HepG2 (cell line): ENCODE measurements at regions not wholly inside any gene's neighbourhood (a gene's known extent, or its start where the extent isn't known, plus 50 kb on each side); places are given as distances from the start of the nearest gene placed in this dataset.

Source experiments
- ATAC-seq: fragments of 200-7000 bp; cut with Tn5 transposase; 3 replicates; pipeline ENCODE4 v1.9.1; 2020; ENCODE audit warnings: mild to moderate bottlenecking, moderate library complexity
- BruUV-seq: library from RNA; stranded (reverse); fragments of 400-500 nt; replicated peaks from 2 replicates; lab custom pipeline; 2021; lab: Mats Ljungman, UMichigan
- CTCF ChIA-PET: fragments of 300-600 bp; formaldehyde crosslinking; extraction: SDS; loops from one replicate; lab custom pipeline; 2021; ENCODE audit warnings: low total read pairs, inconsistent platforms, low intra/inter-chr PET ratio; lab: Yijun Ruan, JAX
- POLR2A ChIA-PET: fragments of 350-600 bp; sonication (Branson Sonifier 250); formaldehyde crosslinking; loops from one replicate; lab custom pipeline; 2020; ENCODE audit warnings: antibody characterized with exemption, inconsistent platforms; lab: Yijun Ruan, JAX
- DNase-seq: peaks from one replicate; pipeline ENCODE4 v3.0.0-alpha.2; 2015; ENCODE audit warnings: low spot score
- FAIRE-seq: peaks from 3 replicates; lab custom pipeline; 2011; peaks lifted over from hg19 to GRCh38; lab: Jason Lieb, UNC
- H2AFZ ChIP-seq: one replicate; pipeline ENCODE4 v1.6.1; 2011; ENCODE audit warnings: low read length, inconsistent platforms
- H3K27ac ChIP-seq: fragments of 300-600 bp; 3 replicates; pipeline ENCODE4 v1.8.0; 2011; ENCODE audit warnings: mixed run types, mild to moderate bottlenecking, mixed read lengths, low read length, inconsistent platforms; ENCODE audit not compliant: insufficient read depth; ENCODE audit errors: extremely low read length
- H3K27me3 ChIP-seq, 2 experiments: fragments of 200-600 bp in 1 of 2; 2 replicates in 1 of 2; 3 replicates in 1 of 2; pipeline versions ENCODE4 v1.6.0 to v1.8.0; 2011; ENCODE audit warnings: low read length in 2 of 2, mild to moderate bottlenecking in 2 of 2, moderate library complexity in 2 of 2, inconsistent platforms in 1 of 2; ENCODE audit not compliant: insufficient read depth in 2 of 2, control insufficient read depth in 1 of 2
- H3K36me3 ChIP-seq, 2 experiments: fragments of 200-600 bp in 1 of 2; replicated peaks in 1 of 2; 2 replicates in 1 of 2; 3 replicates in 1 of 2; pipeline versions ENCODE4 v1.5.1 to v1.8.0; 2011; ENCODE audit warnings: low read length in 2 of 2, inconsistent platforms in 1 of 2; ENCODE audit not compliant: insufficient read depth in 2 of 2, control insufficient read depth in 1 of 2
- H3K4me1 ChIP-seq: 2 replicates; pipeline ENCODE4 v1.5.1; 2012; ENCODE audit warnings: low read length, inconsistent platforms; ENCODE audit not compliant: insufficient read depth
- H3K4me2 ChIP-seq: 2 replicates; pipeline ENCODE4 v1.6.0; 2011; ENCODE audit warnings: low read depth, low read length, inconsistent platforms
- H3K4me3 ChIP-seq, 3 experiments: fragments of 200-600 bp in 1 of 3; sonication (generic), shearing (Covaris generic) in 1 of 3; replicated peaks in 1 of 3; 2 replicates each; pipeline ENCODE4 v1.5.1; 2011 to 2016; ENCODE audit warnings: low read length in 3 of 3, inconsistent platforms in 2 of 3, low read depth in 2 of 3, mild to moderate bottlenecking in 2 of 3, control low read depth in 1 of 3, mixed read lengths in 1 of 3; ENCODE audit not compliant: insufficient read depth in 1 of 3
- H3K79me2 ChIP-seq: one replicate; pipeline ENCODE4 v1.6.1; 2011; ENCODE audit warnings: low read length, inconsistent platforms; ENCODE audit not compliant: insufficient read depth
- H3K9ac ChIP-seq: 2 replicates; pipeline ENCODE4 v1.6.0; 2011; ENCODE audit warnings: mild to moderate bottlenecking, low read depth, low read length, inconsistent platforms; ENCODE audit not compliant: insufficient read depth
- H3K9me3 ChIP-seq: 2 replicates; pipeline ENCODE4 v1.5.1; 2012; ENCODE audit warnings: mild to moderate bottlenecking, low read length
- H4K20me1 ChIP-seq: 2 replicates; pipeline ENCODE4 v1.6.0; 2011; ENCODE audit warnings: inconsistent platforms, mild to moderate bottlenecking, low read length, moderate library complexity; ENCODE audit not compliant: insufficient read depth
- CBFB ChIP-seq: sonication (generic); formaldehyde crosslinking; IDR thresholded peaks from 2 replicates; pipeline ENCODE4 v1.4.0; 2020; ENCODE audit warnings: missing genetic modification reagents
- CBX5 ChIP-seq: sonication (generic); formaldehyde crosslinking; IDR thresholded peaks from 2 replicates; pipeline ENCODE4 v1.4.0; 2020; ENCODE audit warnings: missing genetic modification reagents, borderline replicate concordance
- HNRNPUL1 ChIP-seq: fragments of 200-400 bp; formaldehyde crosslinking; IDR thresholded peaks from 2 replicates; pipeline ENCODE4 v1.6.1; 2017; ENCODE audit warnings: low read depth, mild to moderate bottlenecking, low read length, moderate library complexity
- KAT7 ChIP-seq: IDR thresholded peaks from 2 replicates; pipeline ENCODE4 v1.6.1; 2018; ENCODE audit warnings: borderline replicate concordance, missing compliant biosample characterization
- NFRKB ChIP-seq: fragments of 450-650 bp; IDR thresholded peaks from 2 replicates; pipeline ENCODE4 v1.6.1; 2017
- RELA ChIP-seq: sonication (generic); formaldehyde crosslinking; IDR thresholded peaks from 2 replicates; pipeline ENCODE4 v1.4.0; 2020; ENCODE audit warnings: missing genetic modification reagents
- REPIN1 ChIP-seq: sonication (generic); formaldehyde crosslinking; IDR thresholded peaks from 2 replicates; pipeline ENCODE4 v1.8.0; 2022; ENCODE audit warnings: missing genetic modification reagents, low read depth, mild to moderate bottlenecking, borderline replicate concordance
- SMARCE1 ChIP-seq: fragments of 450-650 bp; IDR thresholded peaks from 2 replicates; pipeline ENCODE4 v1.6.1; 2017; ENCODE audit warnings: borderline replicate concordance
- TSC22D2 ChIP-seq: sonication (generic); formaldehyde crosslinking; IDR thresholded peaks from 2 replicates; pipeline ENCODE4 v1.5.1; 2020; ENCODE audit warnings: missing genetic modification reagents, mild to moderate bottlenecking, borderline replicate concordance
- ZNF274 ChIP-seq: sonication (generic); formaldehyde crosslinking; IDR thresholded peaks from 2 replicates; pipeline ENCODE4 v1.5.1; 2020; ENCODE audit warnings: mild to moderate bottlenecking, missing genetic modification reagents
- ZNF546 ChIP-seq: sonication (generic); formaldehyde crosslinking; conservative IDR thresholded peaks from 2 replicates; pipeline ENCODE4 v1.8.1; 2023; ENCODE audit warnings: mild to moderate bottlenecking, missing genetic modification reagents
- ZNF776 ChIP-seq: sonication (generic); formaldehyde crosslinking; IDR thresholded peaks from 2 replicates; pipeline ENCODE4 v1.4.0; 2020; ENCODE audit warnings: mild to moderate bottlenecking, missing genetic modification reagents
- ZNF878 ChIP-seq: sonication (generic); formaldehyde crosslinking; IDR thresholded peaks from 2 replicates; pipeline ENCODE4 v1.8.1; 2023; ENCODE audit warnings: mild to moderate bottlenecking, missing genetic modification reagents, moderate library complexity
- WGBS: methylation state at CpG from one replicate; pipeline ENCODE4 v1.1.6; 2017; ENCODE audit warnings: low lambda C conversion rate; 5-methylcytosine and 5-hydroxymethylcytosine counted together
- in situ Hi-C: cut with HindIII; loops from 2 replicates; pipeline ENCODE4 v1.10.0; 2017; ENCODE audit warnings: low pct_unique_long_range_greater_than_20kb; ENCODE audit not compliant: extremely low pct_ligation_motif_present
- intact Hi-C: fragments of 100-400 bp; cut with micrococcal nuclease; formaldehyde crosslinking; loops from one replicate; pipeline ENCODE4 v1.10.0; 2022; ENCODE audit not compliant: unreplicated experiment
- TF ChIP-seq, protein P1 (sequence below): sonication (generic); formaldehyde crosslinking; IDR thresholded peaks from 2 replicates; pipeline ENCODE4 v1.4.0; 2020; ENCODE audit warnings: missing genetic modification reagents
- TF ChIP-seq, protein P2 (sequence below): sonication (generic); formaldehyde crosslinking; IDR thresholded peaks from 2 replicates; pipeline ENCODE4 v1.5.0; 2020; ENCODE audit warnings: mild to moderate bottlenecking, missing genetic modification reagents, moderate library complexity
- TF ChIP-seq, protein P3 (sequence below): sonication (generic); formaldehyde crosslinking; conservative IDR thresholded peaks from 2 replicates; pipeline ENCODE4 v1.4.0; 2020; ENCODE audit warnings: missing genetic modification reagents
- TF ChIP-seq, protein P4 (sequence below): fragments of 450-650 bp; IDR thresholded peaks from 2 replicates; pipeline ENCODE4 v1.6.1; 2016
- TF ChIP-seq, protein P5 (sequence below): sonication (generic); formaldehyde crosslinking; IDR thresholded peaks from 2 replicates; pipeline ENCODE4 v1.5.0; 2020; ENCODE audit warnings: mild to moderate bottlenecking, missing genetic modification reagents

DNA sequence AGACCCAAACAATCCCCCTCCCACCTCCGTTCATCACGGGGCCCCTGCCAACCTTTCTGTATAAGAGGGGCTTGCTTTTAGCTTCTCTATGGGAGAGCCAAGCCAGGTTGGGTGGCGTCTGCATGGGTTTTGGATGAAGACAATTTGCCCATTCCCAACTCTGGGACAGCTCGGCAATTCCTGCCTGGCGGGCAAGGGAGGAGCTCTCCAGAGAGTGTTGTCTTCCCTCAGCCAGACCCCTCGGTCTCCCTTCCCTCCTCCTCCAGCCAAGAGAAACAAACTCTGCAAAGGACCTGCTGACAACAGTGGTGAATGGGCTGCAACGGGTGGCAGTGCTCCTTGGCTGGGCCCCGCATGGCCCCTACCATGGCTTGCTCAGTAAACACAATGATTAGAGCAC is 267.2 kb upstream of the HDAC4 start:
- intact Hi-C loops (no loop called here), in situ Hi-C loops (no loop called here)
- ATAC-seq: no peak
- no peaks in the 10 kb centered on the region for H3K4me1 ChIP-seq
- peaks cover 8 to 71% of the 10 kb centered on the region in 2 experiments for H3K27me3 ChIP-seq
- no peaks in the 10 kb centered on the region for H3K36me3 ChIP-seq
- no peaks in the 10 kb centered on the region for H4K20me1 ChIP-seq
- no peak overlapping the region for H3K4me2 ChIP-seq
- H3K27ac ChIP-seq: no peak overlapping the region
- H3K79me2 ChIP-seq: no peaks in the 10 kb centered on the region
- no peak overlapping the region for H3K4me3 ChIP-seq
- no peak for FAIRE-seq
- ChIA-PET POLR2A (no interaction called here), CTCF (no interaction called here)
- H3K9me3 ChIP-seq: no peaks in the 10 kb centered on the region
- no peak for DNase-seq
- H2AFZ ChIP-seq: no peak overlapping the region
- BruUV-seq: no TSS peak
- WGBS: 4% methylated on average over 8 of the region's 8 CpGs
- TF ChIP-seq SMARCE1 (no peak), ZNF546 (CRISPR knock-in tag) (no peak), RELA (CRISPR knock-in tag) (no peak), CBX5 (CRISPR knock-in tag) (no peak), NFRKB (no peak), ZNF878 (CRISPR knock-in tag) (no peak), ZNF274 (CRISPR knock-in tag) (no peak), CBFB (CRISPR knock-in tag) (no peak), ZNF776 (CRISPR knock-in tag) (no peak), TSC22D2 (CRISPR knock-in tag) (no peak), HNRNPUL1 (no peak), REPIN1 (CRISPR knock-in tag) (no peak), KAT7 (no peak)
- TF ChIP-seq, protein P1, sequence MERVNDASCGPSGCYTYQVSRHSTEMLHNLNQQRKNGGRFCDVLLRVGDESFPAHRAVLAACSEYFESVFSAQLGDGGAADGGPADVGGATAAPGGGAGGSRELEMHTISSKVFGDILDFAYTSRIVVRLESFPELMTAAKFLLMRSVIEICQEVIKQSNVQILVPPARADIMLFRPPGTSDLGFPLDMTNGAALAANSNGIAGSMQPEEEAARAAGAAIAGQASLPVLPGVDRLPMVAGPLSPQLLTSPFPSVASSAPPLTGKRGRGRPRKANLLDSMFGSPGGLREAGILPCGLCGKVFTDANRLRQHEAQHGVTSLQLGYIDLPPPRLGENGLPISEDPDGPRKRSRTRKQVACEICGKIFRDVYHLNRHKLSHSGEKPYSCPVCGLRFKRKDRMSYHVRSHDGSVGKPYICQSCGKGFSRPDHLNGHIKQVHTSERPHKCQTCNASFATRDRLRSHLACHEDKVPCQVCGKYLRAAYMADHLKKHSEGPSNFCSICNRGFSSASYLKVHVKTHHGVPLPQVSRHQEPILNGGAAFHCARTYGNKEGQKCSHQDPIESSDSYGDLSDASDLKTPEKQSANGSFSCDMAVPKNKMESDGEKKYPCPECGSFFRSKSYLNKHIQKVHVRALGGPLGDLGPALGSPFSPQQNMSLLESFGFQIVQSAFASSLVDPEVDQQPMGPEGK (CRISPR knock-in tag): no peak
- TF ChIP-seq, protein P2, sequence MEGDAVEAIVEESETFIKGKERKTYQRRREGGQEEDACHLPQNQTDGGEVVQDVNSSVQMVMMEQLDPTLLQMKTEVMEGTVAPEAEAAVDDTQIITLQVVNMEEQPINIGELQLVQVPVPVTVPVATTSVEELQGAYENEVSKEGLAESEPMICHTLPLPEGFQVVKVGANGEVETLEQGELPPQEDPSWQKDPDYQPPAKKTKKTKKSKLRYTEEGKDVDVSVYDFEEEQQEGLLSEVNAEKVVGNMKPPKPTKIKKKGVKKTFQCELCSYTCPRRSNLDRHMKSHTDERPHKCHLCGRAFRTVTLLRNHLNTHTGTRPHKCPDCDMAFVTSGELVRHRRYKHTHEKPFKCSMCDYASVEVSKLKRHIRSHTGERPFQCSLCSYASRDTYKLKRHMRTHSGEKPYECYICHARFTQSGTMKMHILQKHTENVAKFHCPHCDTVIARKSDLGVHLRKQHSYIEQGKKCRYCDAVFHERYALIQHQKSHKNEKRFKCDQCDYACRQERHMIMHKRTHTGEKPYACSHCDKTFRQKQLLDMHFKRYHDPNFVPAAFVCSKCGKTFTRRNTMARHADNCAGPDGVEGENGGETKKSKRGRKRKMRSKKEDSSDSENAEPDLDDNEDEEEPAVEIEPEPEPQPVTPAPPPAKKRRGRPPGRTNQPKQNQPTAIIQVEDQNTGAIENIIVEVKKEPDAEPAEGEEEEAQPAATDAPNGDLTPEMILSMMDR (CRISPR knock-in tag): no peak
- TF ChIP-seq, protein P3, sequence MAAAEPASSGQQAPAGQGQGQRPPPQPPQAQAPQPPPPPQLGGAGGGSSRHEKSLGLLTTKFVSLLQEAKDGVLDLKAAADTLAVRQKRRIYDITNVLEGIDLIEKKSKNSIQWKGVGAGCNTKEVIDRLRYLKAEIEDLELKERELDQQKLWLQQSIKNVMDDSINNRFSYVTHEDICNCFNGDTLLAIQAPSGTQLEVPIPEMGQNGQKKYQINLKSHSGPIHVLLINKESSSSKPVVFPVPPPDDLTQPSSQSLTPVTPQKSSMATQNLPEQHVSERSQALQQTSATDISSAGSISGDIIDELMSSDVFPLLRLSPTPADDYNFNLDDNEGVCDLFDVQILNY (CRISPR knock-in tag): no peak
- TF ChIP-seq, protein P4, sequence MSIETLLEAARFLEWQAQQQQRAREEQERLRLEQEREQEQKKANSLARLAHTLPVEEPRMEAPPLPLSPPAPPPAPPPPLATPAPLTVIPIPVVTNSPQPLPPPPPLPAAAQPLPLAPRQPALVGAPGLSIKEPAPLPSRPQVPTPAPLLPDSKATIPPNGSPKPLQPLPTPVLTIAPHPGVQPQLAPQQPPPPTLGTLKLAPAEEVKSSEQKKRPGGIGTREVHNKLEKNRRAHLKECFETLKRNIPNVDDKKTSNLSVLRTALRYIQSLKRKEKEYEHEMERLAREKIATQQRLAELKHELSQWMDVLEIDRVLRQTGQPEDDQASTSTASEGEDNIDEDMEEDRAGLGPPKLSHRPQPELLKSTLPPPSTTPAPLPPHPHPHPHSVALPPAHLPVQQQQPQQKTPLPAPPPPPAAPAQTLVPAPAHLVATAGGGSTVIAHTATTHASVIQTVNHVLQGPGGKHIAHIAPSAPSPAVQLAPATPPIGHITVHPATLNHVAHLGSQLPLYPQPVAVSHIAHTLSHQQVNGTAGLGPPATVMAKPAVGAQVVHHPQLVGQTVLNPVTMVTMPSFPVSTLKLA: no peak
- TF ChIP-seq, protein P5, sequence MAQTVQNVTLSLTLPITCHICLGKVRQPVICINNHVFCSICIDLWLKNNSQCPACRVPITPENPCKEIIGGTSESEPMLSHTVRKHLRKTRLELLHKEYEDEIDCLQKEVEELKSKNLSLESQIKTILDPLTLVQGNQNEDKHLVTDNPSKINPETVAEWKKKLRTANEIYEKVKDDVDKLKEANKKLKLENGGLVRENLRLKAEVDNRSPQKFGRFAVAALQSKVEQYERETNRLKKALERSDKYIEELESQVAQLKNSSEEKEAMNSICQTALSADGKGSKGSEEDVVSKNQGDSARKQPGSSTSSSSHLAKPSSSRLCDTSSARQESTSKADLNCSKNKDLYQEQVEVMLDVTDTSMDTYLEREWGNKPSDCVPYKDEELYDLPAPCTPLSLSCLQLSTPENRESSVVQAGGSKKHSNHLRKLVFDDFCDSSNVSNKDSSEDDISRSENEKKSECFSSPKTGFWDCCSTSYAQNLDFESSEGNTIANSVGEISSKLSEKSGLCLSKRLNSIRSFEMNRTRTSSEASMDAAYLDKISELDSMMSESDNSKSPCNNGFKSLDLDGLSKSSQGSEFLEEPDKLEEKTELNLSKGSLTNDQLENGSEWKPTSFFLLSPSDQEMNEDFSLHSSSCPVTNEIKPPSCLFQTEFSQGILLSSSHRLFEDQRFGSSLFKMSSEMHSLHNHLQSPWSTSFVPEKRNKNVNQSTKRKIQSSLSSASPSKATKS (CRISPR knock-in tag): no peak
- no peak overlapping the region for H3K9ac ChIP-seq
